ENCODE measurements at regions not wholly inside any gene's neighbourhood (a gene's known extent, or its start where the extent isn't known, plus 50 kb on each side); places are given as distances from the start of the nearest gene placed in this dataset.

DNA sequence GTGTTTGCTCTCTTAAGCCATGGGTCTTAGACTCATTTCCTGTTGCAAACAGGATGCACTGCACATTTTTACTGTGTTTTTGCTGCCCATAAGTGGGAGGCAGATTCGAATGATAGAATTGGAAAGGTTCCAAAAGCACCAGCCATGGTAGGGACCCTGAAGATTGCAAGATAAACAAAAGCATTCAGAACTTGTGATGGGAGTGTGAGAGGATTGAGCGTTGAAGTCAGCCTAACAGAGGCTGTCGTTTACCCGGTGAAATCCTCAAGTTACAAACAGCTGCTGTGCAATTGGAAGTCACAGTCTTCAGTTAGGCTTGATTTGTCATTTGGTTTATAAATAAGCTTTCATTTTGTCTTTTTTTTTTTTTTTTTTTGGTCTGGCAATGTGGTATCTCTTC, 192.7 kb upstream of the MKI67 start:
- DNase-seq, result no peak

DNA sequence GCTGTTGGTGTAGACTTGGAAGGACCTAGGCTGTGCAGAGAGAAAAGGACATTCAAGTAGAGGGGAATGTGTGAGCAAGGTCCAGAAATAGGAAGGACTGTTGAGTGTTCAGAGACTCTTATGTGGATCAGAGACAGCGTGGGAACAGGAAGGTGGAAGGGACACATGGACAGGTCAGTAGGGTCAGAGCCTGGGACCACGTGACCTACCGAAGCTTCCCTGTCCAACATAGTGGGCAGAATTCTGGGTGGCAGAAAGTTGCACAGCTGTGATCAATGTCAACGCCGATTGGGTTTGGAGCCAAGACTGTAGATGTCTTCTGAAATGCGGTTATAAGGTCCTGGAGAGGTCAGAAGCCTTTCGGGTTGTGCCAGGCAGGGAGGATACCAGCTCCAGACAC, 195.9 kb upstream of the MKI67 start:
- DNase-seq, result no peak

DNA sequence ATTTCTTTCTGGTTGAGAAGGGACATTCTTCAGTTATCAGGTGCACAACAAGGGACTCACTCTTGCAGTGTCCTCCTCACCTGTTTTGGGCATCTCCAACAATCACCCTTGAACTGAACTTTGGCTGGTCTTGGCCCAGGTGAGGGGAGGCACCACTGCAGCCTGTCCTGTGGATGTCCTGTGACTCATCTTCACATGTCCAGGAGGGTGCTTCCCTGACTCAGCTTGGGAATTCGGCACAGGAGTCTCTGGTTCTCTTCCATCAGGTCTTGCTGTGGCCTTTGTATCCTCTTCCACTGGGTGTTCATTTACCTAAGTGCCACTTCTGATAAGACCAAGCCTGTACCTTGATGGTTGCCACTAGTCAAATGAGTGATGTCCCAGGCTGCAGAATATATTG, 196.7 kb upstream of the MKI67 start:
- DNase-seq, result no peak

DNA sequence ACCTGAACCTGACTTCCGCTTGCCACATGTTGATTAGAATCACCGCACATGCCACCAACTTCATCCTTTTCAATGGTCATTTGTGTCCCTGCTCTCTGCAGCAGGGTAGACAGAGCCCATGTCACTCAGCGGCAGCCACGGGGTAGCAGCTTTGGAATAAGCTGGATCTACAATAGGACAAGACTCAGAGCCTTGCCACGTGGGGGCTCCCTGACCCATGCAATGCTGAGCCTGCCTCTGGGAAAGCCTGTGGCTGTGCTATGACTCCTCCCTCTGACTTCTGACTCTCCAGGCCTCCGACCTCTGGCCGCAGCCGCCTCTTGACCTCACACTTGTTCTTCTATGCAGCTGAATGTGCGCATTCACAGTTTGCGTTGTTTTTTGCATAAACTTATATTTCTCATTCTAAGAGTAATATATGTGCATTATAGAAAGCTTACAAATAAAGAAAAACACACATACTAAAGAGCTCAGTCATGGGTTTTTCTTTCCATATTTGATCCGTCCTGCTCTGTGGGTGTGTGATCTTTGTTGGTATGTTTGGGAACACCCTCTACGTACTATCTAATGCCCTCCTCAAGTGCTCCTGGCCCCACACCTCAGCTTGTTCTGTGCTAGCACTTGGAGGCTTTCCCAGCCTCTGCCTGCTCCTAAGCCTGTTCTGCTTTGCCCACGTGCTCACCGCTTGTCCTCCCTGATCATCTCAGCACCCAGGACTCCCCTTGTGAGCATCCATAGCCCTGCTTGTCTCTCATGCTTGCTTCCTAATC, 198.0 kb upstream of the MKI67 start:
- no peak for DNase-seq

DNA sequence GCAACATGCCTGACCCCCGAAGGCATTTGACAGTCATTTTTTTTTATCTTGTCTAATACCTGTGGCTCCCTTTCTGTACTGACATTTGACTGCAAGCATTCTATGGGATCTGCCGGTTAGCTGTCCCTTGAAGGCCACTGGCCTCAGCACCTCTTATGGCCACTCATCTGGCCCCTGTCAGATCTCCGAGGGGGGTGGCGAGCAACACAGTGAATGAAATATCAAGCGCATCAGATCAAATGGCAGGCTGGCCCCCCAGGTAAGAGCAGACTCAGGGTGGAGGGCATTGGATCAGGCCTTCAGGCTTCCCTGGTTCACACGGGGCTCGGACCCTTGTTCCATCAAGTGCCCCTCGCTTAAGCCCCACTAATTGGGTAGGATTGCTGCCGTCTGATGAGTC, 199.6 kb upstream of the MKI67 start:
- DNase-seq, result no peak

DNA sequence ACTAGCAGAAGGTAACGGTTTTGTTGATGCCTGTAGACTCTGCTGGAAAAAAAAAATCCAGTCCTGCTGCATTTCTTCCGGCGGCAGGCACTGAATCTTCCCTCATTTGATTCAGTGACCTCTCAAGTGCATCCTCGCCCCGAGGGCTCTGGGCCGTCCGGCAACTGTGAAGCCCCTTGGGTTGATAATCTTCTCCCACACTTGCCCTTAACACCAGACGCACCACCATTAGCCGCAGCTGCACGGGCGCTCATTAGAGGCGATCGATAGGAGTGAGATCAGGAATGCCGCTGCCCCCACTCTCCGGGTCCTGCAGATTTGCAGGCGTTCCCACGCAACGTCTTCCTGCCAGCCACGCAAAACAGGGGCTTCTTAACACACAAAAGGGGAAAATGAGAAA, 200.0 kb upstream of the MKI67 start:
- no peak for DNase-seq

DNA sequence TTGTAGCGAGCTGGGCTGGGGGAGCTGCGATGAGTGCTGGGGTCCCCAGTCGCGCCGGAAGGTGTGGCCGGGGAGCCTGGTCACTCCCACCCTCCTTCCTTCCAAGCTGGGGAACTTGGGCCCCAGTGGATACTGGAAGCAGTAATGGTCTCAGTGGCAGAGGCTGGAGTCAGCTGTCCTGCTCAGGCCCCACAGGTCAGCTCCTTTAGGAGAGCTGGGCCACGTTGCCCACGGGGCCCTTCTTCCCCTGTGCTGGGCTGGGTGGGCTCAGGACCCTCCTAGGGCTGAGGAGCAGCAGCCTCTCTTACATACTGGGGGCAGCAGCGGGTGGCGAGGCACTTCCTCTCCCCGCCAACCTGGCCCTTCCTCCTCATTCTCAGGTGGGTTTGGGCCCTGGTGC, 200.6 kb upstream of the MKI67 start:
- DNase-seq, result no peak

DNA sequence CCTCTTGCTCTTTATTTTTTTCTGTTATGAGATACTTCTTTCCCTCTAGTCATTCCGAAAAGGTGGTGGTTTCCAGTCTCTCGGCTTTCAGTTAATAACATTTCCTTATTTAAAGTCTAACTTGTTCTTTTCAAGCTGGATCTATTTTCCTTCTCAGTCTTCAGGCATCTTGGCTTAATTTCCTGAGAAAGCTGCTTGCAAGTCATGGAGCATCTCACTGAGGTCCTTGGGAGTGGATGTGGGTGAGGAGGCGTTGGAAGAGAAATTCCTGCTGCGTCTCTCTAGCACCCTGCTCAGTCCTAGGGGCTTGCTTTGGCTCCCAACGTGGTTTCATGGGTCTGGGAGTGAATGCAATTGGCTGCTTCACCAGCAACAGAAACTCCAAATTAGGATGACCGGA, 210.2 kb upstream of the MKI67 start:
- DNase-seq, result no peak

DNA sequence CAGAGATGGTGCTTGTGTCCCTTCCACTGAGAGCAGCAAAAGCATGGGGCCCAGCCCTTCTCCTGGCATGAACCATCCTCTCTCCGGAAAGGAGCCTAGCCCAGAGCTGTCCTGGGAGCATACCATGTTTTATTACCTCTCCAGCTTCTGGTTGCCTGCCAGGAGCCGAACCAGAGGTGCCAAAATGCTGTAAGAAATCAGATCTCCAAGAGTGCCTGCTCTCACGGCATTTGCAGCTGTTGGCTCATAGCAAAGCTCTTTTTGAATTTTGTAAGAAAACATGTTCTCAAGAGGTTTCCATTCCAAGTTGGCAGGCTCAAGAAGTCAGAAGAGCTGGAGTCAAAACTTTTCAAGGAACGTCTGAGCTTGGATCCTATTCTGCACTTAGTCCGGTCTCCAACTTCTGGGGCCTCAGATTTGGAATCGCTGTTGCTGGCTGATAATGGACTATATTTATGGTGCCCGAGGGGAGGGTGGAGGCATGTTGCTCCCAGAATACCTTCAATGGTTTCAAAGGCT, 211.7 kb upstream of the MKI67 start:
- no peak for DNase-seq

DNA sequence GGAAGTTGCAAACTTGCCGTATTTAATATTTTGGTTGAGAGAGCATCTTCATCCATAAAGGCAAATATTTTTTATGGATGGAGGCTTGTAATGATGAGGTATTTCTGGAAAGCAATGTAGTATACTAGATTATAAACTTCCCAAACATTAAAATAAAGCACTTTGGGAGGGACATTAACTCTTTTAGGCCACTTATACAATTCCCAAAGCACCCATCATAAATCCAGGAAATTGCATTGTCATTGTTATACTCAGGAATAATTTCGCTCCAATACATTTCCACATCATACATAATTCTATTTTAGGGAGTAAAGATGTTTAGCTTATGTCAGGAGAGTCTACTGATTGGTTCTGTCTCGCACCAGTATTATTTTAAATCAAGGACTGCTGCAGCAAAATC, 212.7 kb upstream of the MKI67 start:
- no peak for DNase-seq

DNA sequence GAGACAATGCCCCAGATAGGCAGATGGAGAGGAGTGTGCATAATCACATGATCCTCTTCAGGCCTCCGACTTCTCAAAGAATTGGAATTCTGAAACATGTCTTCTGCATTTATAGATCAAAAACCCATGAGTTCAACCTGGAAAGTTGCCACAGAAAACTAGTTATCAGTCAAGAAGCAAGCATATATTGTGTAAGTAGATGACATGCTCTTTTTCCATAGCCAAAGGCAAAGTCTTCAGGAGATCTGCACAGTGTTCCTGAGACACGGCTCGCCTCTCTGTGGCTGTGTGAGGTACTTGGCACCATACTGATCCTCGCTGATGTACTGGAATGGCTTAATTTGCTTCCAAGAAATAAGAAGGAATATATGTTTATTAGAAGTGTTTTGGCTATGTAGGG, 213.5 kb upstream of the MKI67 start:
- DNase-seq, result no peak

DNA sequence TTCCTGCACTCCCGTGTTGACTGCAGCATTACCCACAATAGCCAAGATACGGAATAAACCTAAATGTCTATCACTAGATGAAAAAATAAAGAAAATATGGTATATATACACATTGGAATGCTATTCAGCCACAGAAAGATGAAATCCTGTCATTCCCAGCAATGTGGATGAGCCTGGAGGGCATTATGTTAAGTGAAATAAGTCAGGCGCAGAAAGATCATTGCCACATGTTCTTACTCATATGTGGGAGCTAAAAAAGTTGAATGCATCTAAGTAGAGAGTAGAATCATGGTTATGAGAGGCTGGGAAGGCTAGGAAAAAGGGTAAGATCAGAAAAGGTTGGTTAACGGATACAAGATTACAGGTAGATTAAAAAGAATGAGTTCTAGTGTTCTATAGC, 219.1 kb upstream of the MKI67 start:
- DNase-seq, result no peak

DNA sequence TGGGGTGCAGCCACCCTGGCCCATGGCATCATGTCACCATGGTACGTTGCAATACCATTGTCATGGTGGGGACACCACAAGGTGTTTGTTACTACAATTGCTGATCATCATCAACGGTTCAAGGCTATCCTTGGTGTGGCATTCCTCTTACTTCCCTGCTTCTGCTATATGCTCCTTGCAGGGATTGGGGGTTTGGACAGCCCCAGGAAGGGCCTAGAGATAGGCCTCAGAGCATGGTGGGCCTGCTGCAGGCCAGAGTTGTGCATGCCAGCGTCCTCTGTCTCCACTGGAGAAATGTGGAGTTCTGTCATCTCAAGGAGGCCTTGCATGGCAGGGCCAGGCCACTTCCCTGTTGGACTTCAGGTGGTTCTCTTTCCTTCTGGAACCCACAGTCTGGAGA, 234.6 kb upstream of the MKI67 start:
- DNase-seq, result no peak

DNA sequence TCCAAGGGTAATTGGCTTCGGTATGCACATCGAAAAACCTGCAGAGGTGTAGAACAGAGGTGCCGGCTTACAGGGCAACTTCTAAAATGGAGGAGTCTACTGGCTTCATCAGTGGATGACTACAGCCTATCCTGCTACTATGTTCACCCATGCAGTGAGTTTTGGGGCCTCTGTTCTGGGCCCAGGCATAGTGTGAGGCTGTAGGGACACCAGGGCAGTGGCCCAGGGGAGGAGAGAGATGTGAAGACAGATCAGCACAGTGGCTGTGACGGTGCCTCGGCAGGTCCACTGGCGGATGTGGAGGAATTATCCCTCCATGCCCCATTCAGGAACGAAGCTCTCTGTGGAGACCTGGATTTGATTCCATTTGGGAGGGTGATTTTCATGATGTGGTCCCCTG, 235.3 kb upstream of the MKI67 start:
- DNase-seq, result no peak

DNA sequence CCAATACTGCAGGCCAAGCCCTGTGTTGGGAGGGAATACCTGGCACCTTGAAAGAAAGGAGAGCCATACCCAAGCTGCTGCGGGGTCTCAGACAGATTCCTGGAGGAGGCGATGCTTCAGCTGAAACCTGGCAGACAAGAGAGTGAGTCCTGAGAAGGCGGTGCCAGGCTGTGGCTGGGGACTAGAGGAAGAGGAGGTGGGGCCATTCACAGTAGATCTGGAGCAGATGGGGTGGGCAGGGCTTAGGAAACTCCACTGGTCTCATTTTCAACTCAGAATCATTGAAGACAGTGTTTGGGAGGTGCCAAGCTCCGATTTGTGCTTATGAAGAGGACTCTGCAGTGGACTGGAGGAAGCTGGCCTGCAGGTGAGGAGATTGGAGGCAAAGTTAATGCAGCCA, 236.3 kb upstream of the MKI67 start:
- no peak for DNase-seq

DNA sequence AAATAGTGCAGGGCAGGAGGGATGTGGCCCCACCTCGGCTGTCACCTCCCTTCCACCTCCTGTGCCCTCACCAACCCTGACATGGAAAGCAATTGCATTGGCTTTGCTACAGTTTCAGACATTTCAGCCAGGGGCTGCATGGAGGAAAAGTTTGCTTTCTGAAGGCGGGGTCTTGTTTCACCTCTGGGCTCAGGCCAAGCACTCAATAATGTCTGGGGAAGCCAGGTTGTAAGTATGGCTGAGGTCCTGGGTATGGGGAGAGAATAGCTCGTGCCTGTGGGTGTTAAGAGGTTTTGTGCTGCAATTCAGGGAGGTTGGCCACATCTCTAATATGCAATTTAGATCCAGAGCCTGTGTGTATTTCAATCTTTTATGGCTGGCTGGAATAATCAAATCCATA, 238.4 kb upstream of the MKI67 start:
- no peak for DNase-seq

DNA sequence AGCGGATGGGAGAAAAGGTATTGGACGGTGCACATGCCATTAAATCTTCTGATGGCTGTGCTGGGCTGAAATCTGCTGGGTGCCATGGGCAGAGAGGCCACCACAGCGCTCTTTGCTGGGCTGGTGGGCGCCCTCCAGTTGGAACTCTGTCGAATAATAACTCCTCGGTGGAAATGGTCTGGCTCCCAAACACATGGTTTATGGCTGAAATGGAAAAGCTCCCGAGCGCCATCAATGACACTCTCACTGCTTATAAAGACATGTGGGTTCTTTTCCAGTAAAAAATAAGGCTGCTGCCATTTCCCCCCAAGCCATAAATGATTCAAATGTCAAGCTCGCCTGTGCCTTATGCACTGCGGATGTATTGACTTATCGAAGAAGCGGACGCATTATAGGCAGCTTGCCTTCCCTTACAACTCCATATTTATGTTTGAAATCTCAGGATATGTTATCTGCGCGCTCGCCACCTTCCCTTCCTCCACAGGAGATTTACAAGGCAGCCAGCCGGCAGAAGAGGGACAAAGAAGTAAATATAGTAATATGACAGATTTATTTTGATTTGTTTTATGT, 239.0 kb upstream of the MKI67 start:
- DNase-seq, result no peak

DNA sequence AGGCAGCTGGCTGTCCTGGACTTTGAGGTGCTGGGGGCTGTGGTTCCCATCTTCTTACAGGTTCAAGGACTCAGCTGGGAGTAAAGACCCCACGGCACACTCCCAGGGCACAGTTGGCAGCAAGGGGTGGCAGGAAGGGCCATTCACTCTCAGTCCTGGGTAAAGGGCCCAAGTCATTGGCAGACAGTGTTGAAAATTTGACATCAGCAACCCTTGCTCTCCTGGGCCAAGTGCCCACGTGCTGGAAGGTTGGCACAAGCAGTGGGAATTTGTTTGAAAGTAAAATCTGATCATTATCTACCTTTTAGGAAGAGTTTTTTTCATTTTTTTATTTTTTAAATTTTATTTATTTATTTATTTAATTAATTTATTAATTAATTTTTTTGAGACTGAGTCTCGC, 241.6 kb upstream of the MKI67 start:
- no peak for DNase-seq

DNA sequence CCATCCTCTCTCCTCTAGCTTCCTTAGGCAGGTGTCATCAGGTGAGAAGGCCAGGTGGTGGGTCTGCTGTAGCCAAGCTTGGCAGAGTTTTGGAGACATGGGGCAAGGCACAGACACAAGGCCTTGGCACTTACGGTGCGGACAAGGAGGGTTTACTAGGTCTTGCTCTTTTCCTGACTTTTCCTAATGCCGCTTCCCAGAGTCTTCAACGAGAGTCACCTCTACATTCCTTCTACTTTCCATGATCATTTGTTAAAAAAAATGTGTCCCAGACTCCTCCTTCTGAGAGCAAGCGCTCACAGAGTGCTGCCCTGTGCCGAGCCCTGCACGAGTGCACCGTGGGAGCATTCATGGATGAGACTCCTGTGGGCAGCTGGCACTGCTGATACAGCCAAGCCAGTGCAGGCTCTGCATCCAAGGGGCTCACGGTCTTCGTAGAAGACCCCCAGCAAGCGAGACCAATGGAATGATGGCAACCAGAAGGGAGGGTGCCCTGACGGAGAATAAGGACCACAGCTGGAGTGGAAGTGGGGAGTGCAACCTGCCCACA, 243.0 kb upstream of the MKI67 start:
- no peak for DNase-seq

DNA sequence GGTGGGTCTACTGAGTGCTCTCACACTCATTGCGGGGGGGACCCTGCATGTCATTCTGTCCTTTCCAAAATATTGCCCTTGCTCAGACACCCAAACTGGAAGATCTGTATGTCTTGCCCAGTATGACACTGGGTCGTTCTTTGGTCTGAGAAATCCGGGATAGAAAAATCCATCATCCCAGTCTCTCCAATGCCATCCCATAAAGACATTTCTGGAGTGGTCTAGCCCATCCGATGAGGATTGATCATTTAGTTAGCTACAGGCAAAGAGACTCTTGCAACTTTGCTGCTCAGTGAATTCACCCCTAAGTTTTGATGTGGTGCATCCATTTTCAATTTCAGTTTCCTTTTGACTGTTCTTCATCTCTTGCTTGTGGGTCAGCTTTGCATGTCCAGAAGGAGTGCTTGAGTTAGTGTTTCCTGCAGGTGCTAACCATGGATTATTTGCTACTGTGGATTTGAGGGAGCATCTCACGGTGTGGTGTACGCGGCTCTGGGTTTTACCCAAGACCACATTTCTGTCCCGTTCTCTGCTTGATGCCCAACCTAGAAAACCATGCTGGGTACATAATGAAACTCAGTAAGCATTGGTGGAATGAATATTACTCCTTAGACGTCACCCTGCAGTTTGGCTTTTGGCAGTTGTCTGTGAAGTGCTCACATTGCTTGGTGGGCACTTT, 247.0 kb upstream of the MKI67 start:
- no peak for DNase-seq

DNA sequence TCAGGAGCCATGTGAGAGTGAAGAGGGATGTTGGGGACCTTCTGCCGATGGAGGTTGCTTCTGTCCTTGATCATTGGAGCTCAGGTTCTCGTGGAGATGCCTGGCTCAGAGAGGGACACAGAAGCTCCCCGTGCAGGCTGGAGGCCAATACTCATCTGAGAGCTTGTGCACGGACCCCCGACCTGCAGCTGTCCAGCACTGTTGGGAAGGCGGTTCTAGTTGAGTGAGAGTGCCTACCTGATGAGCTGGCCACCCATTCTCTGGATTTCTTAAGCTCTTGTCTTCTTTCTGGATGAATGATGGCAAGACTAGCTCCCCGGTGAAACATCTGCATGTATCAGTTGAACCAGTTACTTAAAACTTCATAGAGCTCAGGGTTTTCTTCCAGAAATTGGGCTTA, 247.6 kb upstream of the MKI67 start:
- DNase-seq, result no peak

DNA sequence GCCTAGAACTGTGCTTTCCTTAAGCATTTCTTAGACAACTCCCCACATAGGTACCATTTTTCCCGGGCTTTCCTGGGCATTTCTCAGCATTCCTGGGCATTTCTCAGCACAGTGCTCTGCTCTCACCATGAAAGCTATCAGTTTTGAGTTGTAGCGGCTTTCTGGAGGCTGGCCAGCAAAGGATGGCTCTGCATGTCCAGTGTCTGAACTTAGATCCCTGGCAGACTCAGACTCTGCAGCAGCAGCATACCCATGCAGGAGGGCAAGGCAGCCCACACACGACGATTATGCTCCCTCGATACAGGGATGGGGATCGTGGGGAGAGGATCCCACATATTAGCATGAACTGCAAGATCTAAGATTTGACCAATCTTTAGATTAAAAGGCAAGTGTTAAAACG, 248.9 kb upstream of the MKI67 start:
- DNase-seq, result no peak

DNA sequence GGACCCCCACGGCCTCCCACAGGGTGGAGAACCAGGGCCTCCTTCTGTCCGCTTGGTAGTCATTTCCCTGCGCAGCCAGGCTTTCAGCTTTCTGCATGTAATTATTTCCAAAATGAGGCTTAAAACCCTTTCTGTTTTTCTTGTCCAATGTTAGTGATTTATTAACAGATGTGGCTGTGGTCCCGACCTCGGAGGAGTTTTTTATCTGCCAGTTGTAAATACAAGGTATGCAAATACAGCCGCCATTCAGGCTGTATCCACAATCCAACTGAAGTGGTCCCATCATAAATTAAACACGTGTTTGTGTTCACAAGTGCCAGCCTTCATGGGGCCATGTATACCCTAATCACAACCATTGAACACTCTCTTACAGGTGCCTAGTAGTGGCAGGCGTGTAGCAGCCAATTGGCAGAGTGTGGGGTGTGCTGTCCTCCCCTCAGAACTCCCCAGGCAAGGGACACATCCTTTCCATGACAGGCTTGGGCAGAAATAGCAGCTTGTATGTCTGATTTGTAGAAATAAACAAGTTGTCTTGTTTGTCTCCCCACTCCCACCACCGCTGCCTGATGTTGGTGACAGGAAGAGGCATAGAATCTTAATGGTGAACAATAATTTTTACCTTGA, 251.3 kb upstream of the MKI67 start:
- no peak for DNase-seq

DNA sequence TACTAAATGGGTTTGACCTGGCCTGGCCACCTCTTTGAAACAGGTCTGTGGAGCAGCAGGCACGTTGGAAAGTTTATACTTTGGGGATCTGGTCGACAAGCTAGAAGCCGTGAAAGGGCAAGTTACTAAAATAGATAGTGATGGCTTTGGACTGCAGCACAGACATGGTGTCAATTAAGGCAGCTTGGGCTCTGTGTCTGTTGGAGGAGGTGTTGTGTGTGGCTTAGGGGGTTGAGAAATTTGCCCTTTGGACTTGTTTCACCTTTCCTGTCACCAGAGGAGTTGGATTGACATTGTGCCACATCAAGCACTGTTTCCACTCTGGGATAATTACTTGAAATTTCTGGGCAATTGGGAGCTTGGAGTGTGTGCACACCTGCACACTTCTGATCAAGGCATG, 251.8 kb upstream of the MKI67 start:
- no peak for DNase-seq

Measured in NCI-H526 treated with DMSO at 0.1 percent for 48 hours (cell line).